GM19035 (cell line): ENCODE measurements at regions not wholly inside any gene's neighbourhood (a gene's known extent, or its start where the extent isn't known, plus 50 kb on each side); places are given as distances from the start of the nearest gene placed in this dataset.
A peak's percentile ranks its signal among the peaks of the same experiment; 100 is the strongest.

Experiments
- ATAC-seq: cut with Tn5 transposase; IDR thresholded peaks from one replicate; pipeline ENCODE4 v1.9.1; 2021; ENCODE audit not compliant: unreplicated experiment

DNA sequence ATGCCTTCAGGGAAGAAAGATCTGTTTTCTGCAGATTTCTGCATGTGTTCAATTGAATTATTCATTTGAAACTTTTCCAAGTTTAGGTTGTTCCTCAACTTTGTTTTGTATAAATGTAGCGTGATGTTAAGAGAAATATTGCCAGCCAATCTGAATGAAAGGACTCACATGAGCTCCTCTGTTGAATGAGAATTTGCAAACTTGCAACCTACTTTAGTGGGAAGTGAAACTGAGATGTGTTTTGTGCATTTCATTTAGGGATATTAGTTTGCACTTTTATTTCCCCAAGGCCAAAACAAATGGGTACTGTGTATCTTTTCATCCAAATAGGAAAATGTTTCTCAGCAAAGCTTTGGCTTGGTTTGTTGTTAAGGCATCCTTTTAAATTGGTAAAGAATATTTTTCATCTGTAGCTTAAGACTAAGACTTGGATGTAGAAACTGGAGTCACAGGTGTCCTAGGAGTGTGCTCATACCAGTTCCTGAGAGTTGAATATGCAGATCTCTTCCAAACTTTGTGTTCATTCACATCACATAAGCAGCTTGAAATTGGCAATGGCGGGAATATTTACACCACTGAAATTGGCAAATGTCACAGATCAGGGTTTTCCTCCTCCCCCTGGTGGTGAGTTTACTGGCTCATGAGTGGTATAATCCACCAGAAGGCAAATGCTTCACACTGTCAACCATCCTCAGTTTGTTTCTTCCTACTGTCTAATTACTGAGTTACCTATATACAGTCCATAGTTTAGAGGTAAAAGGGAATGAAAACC, 193.6 kb upstream of the BANK1 start:
- ATAC-seq = peak; percentile 63

DNA sequence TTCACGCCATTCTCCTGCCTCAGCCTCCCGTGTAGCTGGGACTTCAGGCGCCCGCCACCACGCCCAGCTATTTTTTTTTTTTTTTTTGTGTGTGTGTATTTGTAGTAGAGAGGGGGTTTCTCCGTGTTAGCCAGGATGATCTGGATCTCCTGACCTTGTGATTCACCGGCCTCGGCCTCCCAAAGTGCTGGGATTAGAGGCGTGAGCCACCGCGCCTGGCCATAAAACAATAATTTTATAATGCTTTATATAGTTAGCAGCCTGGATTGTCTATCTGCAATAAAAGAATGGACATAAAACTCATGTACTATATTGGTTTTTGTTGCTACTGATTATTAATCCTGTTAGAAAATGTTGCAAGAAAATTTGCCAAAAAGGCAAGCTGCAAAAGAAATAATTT, 195.9 kb upstream of the BANK1 start:
- ATAC-seq = no peak

DNA sequence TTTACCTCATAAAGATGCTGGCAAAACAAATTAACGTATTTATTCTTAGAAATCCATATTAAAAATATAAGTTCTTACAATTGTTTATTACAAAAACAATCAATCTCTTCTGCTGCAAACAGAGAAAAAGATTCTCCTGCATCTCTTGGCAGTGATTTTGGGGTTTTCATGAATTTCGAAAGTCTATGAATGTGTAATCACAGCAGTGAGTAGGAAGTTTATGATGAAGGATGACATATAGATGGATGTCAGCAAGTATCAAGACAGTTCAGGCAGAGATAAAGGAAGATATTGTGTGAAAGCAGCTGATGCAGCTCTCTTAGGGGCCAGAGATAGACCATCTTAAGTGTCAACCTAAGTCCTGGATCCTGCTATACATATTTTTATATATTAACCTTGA, 196.9 kb upstream of the BANK1 start:
- ATAC-seq = no peak

DNA sequence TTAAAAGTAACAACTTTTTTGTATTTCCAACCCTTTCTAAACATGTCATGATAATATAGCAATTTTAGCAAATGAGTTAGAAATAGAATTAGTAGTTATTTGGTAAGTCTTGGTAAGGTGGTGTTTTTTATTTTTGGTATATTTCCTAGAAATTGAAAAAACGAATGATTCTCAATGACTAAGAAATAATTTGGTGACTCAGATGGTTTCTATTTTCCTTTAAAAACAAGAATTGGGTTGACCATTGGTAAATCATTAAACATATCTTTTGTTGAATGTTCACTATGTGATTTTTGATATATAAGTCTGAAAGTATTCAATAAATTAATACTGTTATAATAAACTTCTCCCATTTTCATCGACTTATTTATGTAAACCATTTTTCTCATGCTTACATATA, 206.2 kb upstream of the BANK1 start:
- no peak for ATAC-seq

DNA sequence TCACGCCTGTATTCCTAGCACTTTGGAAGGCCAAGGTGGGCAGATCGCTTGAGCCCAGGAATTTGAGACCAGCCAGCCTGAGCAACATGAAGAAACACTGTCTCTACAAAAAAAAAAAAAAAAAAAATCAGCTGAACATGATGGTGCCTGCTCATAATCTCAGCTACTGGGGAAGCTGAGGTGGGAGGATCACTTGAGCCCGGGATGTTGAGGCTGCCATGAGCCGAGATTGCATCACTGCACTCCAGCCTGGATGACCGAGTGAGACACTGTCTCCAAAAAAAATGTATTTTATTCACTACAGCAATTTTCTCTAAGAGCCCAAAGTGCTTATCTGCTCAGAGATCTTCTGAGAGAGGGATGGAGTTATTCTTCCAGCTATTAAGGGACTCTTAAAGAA, 215.8 kb upstream of the PPP3CA start:
- ATAC-seq = no peak

DNA sequence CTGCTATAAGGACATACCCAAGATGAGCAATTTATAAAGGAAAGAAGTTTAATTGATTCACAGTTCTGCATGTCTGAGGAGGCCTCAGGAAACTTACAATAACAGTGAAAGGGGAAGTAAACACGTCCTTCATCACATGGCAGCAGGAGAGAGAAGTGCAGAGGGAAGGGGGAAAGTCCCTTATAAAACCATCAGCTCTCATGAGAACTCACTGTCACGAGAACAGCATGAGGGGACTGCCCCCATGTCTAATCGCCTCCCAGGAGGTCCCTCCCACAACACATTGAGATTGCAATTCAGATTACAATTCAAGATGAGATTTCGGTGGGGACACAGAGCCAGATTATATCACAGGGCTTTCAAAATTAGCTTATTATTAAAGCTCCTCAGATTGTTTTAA, 209.5 kb upstream of the PPP3CA start:
- ATAC-seq = no peak

DNA sequence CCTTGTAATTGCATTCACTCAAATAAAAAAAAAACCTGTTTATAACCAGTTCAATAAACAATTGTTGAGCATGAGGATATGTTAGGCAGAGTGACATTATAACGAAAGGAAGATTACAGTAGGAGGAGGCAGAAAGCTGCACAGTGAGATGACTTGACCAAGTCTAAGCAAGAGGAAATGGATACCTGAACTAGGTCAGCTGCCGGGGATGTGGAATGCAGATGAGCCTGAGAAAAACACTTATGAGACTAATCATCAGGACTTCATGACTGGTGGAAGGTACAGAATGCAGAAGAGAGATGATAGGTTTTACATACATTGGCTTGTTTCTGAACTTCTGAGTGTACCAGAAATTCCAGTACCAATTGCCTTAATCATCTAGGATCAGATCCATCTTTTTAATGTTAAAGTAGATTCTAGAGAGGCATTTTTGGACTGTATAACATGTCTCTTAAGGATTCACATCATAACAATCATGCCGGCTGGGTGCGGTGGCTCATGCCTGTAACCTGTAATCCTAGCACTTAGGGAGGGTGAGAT, 208.1 kb upstream of the PPP3CA start:
- ATAC-seq = no peak

DNA sequence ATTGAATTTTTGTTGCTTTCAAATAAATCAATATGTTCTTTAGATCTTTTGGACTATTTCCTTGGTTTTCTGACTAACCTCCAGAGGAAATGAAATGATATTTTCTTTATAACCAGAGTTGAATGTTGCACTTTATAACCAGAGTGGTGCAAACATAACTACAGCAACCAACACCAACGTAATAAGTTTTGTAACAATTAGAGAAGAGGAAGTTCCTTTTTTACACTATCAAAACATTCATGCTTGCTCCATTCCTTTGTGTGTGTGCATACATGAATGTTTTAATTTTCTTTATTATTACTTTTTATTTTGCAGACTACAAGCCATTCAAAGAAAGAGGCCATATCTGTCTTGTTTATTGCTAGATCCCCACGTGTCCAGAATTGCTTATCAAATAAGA, 193.0 kb upstream of the PPP3CA start:
- ATAC-seq = no peak

DNA sequence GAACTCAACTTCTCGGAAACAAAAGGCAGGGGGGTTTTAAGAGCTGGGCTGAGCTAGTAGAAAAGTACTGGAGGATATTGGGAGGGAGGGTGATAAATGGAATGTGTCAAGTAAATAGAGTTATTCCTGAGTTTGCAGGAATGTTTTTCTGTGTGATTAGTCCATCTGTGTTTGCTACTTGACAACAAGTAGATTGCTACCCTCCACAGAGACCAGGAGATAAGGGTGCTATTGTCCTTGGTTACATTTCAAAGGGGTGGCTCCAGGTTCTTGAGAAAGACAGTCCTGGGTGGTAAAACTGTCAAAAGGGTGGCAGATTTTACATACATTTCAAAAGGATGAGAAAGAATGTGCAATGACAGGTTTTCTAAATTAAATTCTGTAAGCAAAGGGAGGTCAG, 181.2 kb upstream of the PPP3CA start:
- no peak for ATAC-seq

DNA sequence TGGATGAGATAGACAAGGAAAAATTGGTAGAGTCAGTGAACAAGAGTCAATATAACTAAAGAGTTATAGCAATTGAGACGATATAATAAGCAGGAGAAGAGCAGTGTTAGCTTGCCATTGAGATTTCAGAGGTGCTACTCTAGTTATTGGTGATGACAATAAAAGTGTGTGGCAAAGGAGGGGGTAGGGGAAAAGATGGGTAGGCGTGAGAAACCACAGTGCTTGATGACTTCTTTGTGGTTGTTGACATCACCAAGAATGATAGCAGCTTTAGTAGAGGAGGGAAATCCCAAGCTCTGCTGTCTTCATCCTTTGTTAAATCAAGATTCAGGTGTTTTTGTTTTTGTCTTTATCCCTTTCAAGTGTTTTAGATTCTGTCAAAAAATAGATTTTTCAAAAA, 179.9 kb upstream of the PPP3CA start:
- ATAC-seq = peak; percentile 99

DNA sequence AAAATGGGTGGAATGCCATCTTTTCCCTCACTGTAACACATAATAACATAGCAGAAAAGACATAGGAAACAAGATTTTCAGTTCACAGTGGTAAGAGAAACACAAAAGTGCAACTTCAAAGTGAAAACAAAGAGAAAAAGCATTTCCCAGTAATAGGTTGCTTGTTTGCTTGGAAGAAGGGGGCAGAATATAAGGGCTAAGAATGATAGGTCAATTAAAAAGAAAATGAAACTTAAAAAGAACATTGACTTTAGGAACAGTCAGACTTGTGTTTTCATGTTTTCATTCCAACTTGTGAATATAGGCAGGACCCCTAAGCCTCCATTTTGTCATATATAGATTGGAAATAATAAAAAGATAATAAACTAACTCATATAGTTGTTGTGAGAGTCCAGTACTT, 168.2 kb upstream of the PPP3CA start:
- ATAC-seq = no peak

DNA sequence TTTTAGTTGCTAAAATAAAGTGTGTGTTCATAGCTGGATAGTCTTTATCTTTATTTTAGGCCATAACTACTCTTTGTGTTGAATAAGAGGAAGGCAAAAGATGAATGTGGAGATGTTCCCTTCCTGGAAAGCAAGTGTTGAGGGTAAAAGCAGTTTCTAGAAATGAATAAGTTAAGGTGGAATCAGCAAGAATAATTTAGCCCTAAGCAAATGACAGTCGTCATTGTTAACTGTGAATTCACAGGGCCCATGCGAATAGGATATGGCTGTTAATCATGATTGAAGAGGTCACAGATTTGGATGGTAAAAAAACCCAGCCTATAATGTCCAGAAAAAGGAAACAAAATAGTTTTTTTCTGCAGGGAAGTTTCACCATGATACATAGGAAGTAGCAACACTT, 167.8 kb upstream of the PPP3CA start:
- no peak for ATAC-seq

DNA sequence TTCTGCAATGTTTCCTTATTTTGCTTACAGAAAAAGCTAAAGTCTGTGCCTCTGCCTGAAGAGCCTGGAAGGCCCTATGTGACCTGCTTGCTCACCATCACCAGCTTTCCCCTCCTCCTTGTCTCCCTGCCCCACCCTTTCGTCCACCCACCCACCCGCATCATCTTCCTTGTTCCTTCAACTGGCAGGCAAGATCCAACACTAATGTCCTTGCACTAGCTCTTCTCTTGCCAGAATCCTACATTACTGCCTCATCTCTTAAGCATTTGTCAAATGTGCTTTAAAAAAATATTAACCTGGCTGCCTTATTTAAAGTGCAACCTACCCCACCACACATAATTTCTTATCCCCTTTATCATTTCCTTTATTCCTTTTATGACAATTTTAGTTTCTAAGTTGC, 165.1 kb upstream of the PPP3CA start:
- no peak for ATAC-seq

DNA sequence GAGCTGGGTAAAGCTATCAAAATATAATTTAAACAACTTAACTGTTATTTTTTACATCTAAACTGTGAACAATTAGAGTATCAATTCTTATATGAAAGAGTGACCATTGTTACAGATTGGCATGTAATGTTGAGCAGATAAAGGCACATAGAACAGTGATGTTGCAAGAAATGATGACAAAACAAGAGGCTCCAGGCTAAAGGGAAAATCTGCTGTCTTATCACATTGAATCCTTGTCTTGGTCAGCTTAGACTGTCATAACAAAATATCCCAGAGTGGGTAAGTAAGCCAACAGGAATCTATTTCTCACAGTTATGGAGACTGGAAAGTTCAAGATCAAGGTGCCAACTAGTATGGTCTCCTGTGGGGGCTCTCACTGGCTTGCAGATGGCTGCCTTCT, 154.1 kb upstream of the PPP3CA start:
- ATAC-seq = no peak

DNA sequence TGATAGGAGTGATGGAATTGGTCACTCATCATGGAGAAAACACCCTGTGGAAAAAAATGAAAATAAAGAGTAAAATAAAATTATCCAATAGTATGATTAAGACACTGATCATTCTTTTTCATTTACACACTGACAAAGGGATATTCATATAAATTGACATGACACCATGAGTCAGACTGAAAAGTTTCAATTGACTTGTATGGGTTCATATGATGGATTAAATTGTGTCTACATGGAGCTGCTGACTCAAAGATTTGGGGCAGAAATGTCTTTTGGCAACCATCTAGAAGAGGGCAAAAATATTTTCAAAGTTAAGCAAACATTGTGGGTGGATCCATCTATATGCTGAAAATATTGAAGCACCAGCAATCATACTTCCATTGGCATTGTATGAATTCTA, 153.4 kb upstream of the PPP3CA start:
- no peak for ATAC-seq

DNA sequence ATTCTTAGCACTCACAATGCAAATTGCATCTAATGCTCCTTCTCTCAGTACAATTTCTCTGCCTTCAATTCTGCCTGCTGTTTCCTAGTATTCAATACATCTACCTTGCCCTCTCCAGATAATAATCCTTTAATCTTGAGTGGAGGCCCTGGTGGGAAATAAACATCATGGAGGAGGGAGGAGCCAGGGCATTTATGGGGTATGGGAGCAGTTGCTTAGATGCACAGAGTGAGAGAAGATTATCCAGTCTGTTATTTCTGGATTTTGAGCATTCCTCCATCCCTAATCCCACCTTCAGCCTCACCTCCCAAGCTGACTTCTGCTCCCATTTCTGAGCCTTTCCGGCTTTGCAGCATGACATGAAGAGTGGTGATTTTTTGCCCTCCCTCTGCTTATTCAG, 127.9 kb upstream of the PPP3CA start:
- ATAC-seq = no peak

DNA sequence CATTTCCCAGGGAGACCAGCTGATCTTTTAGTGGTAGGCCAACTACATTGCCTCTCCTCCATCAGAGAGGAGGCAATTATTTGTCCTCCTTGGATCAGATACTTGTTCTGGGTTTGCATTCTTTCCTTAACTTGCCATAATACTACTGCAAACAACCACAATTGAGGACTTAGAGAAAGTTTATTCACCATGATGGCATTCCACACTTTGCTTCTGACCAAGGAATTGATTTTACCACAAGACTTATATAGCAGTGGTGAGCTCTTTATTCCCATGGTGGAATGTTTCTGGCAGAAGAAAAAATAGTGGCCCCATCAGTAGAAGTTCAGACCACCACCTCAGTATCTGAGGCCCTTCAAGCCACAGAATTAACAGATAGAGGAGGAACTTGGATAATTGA, 123.9 kb upstream of the PPP3CA start:
- no peak for ATAC-seq

DNA sequence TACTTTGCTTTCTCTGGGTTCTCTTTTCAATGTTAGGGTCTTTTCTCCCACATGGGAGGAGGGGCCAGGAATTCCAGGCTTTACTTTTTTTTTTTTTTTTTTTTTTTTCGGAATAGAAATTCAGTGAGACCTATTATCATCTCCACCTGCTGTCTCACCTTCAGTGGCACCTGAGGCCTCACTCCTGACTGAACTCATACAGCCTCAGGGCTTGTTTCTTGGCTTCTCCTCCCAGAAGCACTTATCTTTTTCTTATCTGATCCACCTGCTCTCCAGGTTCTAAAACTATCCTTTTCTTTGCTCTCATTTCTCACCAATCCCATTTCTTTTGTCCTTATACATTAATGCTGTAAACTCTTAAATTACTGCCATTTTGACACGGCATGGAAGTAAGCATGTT, 117.3 kb upstream of the PPP3CA start:
- ATAC-seq = no peak

DNA sequence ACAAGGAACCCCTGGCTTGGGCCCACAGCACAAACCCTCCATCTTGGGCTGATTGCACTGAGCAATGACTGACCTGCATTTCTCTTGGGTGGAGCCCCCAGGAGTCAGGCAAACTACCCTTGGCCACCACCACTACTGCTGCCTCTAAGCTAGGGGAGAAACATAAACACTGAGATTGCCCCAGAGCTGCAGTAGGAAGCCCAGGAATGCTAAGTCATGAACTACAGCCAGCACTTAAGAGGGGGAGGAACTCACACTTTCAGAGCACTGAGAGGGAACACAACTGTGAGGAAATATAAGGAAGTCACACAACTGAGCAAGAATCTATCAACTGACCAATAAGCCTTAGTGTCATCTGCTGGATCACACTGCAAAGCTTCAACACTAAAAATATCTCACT, 111.6 kb upstream of the PPP3CA start:
- no peak for ATAC-seq

DNA sequence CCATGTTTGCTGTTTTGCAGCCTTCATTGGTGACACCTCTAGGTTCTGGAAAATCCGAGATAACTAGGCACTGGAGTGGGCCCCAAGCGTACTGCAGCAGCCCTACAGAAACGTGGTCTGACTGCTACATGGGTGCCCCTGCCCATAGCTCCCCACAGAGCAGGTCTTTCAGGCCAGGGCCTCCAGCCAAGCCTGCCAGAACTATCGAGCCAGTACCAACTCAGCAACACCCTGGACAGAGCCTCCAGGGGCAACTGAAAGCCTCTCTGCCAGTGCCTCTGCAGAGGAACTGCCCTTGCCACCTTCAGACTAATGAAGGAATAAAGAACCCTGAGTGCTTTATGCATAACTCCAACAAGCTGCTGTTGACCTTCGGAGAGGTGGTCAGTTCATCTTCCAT, 111.1 kb upstream of the PPP3CA start:
- no peak for ATAC-seq

DNA sequence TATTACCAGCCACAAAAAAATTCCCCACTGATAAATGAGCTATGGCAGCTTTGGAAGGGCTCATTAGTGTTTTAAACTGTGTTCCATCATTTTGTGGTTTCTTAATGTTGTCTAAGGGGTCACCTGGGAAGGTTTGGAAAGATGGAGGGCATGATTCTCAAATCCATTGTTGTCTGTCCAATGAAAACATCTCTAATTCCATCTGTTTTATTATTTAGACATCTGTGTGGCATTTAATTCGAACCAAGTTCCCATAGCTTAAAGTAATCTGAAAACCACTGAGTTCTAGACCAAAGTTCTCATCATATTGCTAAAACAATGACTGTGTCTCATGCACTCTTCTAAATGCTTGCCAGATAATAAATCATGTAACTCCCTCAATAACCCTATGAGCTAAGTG, 103.8 kb upstream of the PPP3CA start:
- no peak for ATAC-seq

DNA sequence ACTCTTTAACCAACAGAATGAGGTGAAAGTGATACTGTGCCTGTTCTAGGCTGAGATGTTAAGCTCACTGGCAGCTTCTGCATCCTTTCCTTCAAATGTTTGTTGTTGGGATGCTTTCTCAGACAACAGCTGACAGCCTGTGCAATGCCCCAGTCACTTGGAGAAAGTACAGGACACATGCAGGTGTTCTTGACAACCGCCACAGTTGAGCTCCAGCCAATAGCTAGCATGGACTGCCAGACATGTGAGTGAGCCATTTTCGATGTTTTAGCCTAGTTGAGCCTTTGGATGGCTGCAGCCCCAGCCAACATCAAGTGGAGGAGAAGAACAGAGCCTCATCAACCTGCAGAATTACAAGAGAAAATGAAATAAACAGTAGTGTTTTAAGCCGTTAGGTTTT, 94.1 kb upstream of the PPP3CA start:
- ATAC-seq = no peak

DNA sequence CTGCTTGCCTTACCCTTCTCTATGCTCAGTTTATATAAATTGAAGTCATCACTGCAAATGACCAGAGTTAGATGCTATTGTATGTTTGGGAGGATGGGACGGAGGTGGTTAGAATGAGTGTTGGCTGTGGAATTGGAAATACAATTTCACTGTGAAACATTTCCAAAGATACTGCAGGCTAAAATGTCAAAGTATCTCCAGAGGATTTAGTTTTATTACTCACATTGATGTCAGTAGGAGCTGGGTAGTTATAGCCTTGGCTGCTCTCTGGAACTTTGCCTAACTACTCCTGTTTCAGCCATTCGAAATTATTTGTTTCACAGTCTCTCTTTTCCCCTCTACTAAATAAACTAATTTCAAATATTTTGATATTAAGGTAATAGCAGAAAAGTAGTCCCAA, 92.6 kb upstream of the PPP3CA start:
- ATAC-seq = no peak
